Lower lobe of right lung (tissue), 2 donors: ENCODE measurements at regions not wholly inside any gene's neighbourhood (a gene's known extent, or its start where the extent isn't known, plus 50 kb on each side); places are given as distances from the start of the nearest gene placed in this dataset.

Source experiments
- ATAC-seq, 2 donors: fragments of 200-7000 bp; cut with Tn5 transposase; one replicate each; pipeline ENCODE4 v1.9.1; 2020 to 2022; ENCODE audit warnings: mild to moderate bottlenecking in 2 of 2, moderate library complexity in 2 of 2
- DNase-seq: peaks from one replicate; pipeline ENCODE4 v3.0.0-alpha.2; 2020
- H3K27ac ChIP-seq: fragments of 200-600 bp; one replicate; pipeline ENCODE4 v1.8.0; 2022
- H3K27me3 ChIP-seq: fragments of 200-600 bp; one replicate; pipeline ENCODE4 v1.8.0; 2022; ENCODE audit warnings: low read depth
- H3K36me3 ChIP-seq: fragments of 200-600 bp; one replicate; pipeline ENCODE4 v1.8.0; 2022; ENCODE audit warnings: mild to moderate bottlenecking
- H3K4me1 ChIP-seq: fragments of 200-600 bp; one replicate; pipeline ENCODE4 v1.8.0; 2022
- H3K4me3 ChIP-seq: fragments of 200-600 bp; one replicate; pipeline ENCODE4 v1.8.0; 2022; ENCODE audit warnings: mild to moderate bottlenecking
- H3K9me3 ChIP-seq: fragments of 200-600 bp; one replicate; pipeline ENCODE4 v1.8.0; 2022
- intact Hi-C: fragments of 100-400 bp; cut with DNase I; formaldehyde crosslinking; loops from one replicate; pipeline ENCODE4 v1.11.0; 2022
- TF ChIP-seq, protein P1 (sequence below): fragments of 200-600 bp; IDR thresholded peaks from one replicate; pipeline ENCODE4 v1.8.0; 2022; ENCODE audit warnings: antibody characterized with exemption, mild to moderate bottlenecking
- donor health status: DM: no; HTN: yes; CAD: no; lungs with severe emphysema.

DNA sequence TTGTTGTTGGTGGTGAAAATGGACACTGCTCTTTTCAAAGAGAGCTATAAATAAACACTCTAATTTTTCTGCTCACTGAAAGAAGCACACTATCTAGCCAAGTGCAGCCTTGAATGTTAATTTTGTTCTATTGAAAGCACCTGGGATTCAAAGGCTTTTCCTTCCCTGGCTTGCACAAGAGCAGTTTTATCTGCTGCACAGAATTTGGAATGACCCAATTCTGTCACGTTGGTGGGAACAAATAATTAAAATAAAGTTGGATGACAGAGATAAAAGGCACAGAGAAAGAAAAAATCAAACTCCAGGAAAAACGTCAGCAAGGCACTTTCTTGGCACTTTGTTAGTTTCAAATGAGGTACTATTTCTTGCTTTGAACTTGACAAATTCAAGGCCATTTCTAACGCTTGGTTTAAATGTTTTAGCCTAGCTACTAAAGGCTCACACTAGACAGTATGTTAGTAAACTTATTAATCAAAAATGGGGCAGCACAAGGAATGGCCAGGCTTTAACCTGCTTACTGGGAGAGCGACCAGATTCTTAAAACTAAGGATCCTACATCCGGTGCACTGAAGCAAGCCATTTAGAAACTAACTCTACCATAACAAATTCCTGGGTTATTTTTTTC is 145.5 kb upstream of the ARG1 start:
- Histone ChIP-seq H3K4me3 (no peak overlapping the region), H3K4me1 (no peaks in the 10 kb centered on the region), H3K27me3 (no peaks in the 10 kb centered on the region), H3K27ac (no peak overlapping the region), H3K36me3 (no peaks in the 10 kb centered on the region), H3K9me3 (no peaks in the 10 kb centered on the region)
- no peak for ATAC-seq
- TF ChIP-seq, protein P1, sequence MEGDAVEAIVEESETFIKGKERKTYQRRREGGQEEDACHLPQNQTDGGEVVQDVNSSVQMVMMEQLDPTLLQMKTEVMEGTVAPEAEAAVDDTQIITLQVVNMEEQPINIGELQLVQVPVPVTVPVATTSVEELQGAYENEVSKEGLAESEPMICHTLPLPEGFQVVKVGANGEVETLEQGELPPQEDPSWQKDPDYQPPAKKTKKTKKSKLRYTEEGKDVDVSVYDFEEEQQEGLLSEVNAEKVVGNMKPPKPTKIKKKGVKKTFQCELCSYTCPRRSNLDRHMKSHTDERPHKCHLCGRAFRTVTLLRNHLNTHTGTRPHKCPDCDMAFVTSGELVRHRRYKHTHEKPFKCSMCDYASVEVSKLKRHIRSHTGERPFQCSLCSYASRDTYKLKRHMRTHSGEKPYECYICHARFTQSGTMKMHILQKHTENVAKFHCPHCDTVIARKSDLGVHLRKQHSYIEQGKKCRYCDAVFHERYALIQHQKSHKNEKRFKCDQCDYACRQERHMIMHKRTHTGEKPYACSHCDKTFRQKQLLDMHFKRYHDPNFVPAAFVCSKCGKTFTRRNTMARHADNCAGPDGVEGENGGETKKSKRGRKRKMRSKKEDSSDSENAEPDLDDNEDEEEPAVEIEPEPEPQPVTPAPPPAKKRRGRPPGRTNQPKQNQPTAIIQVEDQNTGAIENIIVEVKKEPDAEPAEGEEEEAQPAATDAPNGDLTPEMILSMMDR = no peak
- no peak for DNase-seq
- intact Hi-C loops = no loop called here

DNA sequence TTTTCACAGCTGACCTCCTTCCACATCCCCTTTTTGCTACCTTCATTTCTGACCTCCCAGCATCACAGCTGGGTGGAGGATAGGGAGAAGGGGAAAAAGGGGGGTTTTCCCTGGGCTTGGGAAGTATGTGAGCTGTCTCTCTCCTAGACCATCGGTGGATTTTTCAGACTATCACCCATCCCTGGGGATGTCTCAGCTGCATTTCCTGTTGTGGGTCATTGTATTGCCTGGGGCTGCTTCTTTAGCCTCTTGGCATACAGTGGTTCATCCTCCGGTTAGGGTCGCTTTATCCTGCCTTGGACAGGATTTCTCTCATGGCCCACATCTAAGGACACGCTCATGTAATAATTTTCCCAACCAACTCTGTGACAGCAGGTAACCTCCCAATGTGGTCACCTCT is 142.5 kb upstream of the ARG1 start:
- TF ChIP-seq, protein P1 = no peak
- ATAC-seq (no peak), DNase-seq (no peak)
- H3K27ac ChIP-seq = no peak overlapping the region
- H3K9me3 ChIP-seq = no peaks in the 10 kb centered on the region
- H3K4me3 ChIP-seq = no peak overlapping the region
- H3K36me3 ChIP-seq = no peaks in the 10 kb centered on the region
- H3K4me1 ChIP-seq = no peaks in the 10 kb centered on the region
- intact Hi-C loops = no loop called here
- H3K27me3 ChIP-seq = no peaks in the 10 kb centered on the region

DNA sequence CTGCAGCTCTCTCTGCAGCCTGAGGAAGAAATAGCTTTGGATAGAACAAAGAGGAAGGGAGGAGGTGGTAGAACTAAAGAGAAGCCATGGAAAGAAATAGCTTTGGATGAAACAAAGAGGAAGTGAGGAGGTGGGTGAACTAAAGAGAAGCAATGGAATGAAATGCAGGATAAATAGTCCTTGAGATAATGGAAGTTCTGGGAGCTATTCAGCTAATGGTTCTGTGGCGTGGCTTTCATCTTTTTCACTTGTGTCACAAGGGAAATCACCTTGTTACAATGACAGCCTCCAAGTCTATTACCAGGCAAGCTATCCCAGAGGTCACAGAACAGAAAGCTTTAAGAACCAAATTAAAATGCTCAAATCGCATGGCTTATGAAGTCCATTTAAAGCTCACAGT is 141.3 kb upstream of the ARG1 start:
- intact Hi-C loops = no loop called here
- H3K9me3 ChIP-seq = no peaks in the 10 kb centered on the region
- H3K27ac ChIP-seq = no peak overlapping the region
- H3K4me1 ChIP-seq = no peaks in the 10 kb centered on the region
- no peak overlapping the region for H3K4me3 ChIP-seq
- TF ChIP-seq, protein P1 = no peak
- no peaks in the 10 kb centered on the region for H3K27me3 ChIP-seq
- H3K36me3 ChIP-seq = no peaks in the 10 kb centered on the region
- DNase-seq (no peak), ATAC-seq (no peak)

DNA sequence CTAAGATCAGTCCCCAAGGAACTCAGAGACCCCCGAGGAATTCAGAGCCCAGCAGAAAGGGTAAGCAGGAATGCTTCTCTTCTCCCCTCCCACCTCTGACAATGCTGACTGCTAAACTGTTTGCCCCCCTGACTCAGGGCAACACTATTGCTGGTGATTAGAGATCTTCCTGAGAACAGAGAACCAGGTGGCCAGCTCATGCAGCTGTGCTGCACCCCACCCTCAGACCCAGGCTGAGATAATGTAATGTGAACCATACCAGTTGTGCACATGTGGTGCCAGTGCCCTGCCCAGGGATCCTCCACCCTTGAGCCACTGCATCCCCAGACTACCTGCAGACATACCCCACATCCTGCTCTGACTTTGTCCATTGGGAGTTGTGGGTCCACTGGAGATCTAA is 139.1 kb upstream of the ARG1 start:
- TF ChIP-seq, protein P1 = no peak
- no peak for ATAC-seq
- Histone ChIP-seq H3K27me3 (no peaks in the 10 kb centered on the region), H3K9me3 (peaks cover 5% of the 10 kb centered on the region), H3K36me3 (no peaks in the 10 kb centered on the region), H3K4me1 (no peaks in the 10 kb centered on the region), H3K4me3 (no peak overlapping the region), H3K27ac (no peak overlapping the region)
- DNase-seq = no peak
- intact Hi-C loops = no loop called here

DNA sequence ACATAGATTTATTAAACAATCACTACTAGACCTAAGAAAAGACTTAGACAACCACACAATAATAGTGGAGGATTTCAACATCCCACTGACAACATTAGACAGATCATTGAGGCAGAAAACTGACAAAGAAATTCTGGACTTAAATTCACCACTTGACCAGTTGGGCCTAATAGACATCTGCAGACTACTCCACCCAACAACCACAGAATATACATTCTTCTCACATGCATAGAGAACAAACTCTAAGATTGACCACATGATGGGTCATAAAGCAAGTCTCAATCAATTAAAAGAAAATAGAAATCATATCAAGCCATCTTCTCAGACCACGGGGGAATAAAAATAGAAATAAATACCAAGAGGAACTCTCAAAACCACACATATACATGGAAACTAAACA is 136.7 kb upstream of the ARG1 start:
- H3K4me1 ChIP-seq = no peaks in the 10 kb centered on the region
- TF ChIP-seq, protein P1 = no peak
- no peaks in the 10 kb centered on the region for H3K36me3 ChIP-seq
- H3K4me3 ChIP-seq = no peak overlapping the region
- intact Hi-C loops = no loop called here
- peaks cover 6% of the 10 kb centered on the region for H3K9me3 ChIP-seq
- ATAC-seq (no peak), DNase-seq (no peak)
- no peak overlapping the region for H3K27ac ChIP-seq
- no peaks in the 10 kb centered on the region for H3K27me3 ChIP-seq

DNA sequence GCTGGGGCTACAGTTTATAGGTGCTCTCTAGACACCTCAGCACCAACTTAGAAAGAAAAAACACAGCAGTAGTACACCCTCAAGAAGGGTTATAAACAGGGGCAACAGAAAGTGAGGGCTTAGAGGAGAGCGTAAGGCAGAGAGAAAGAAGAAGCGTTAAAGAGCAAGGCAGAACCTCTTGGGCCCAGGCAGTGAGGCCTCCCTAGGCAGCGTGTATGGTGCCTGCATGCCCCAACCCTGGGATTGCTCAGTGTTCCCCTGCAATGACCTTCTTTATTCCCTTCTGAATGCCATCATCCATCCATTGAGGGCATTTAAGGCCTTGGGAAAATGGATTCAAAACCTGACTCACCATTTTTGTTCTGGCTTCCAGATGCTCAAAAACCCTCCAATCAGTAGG is 130.0 kb upstream of the ARG1 start:
- DNase-seq (no peak), ATAC-seq (no peak)
- Histone ChIP-seq H3K4me3 (no peak overlapping the region), H3K9me3 (peaks cover 6% of the 10 kb centered on the region), H3K4me1 (no peaks in the 10 kb centered on the region), H3K36me3 (no peaks in the 10 kb centered on the region), H3K27me3 (no peaks in the 10 kb centered on the region), H3K27ac (no peak overlapping the region)
- intact Hi-C loops = no loop called here
- TF ChIP-seq, protein P1 = no peak
